Activated CD8-positive, alpha-beta memory T cell treated with anti-CD3 and anti-CD28 coated beads for 48 hours (primary cell): ENCODE measurements at regions not wholly inside any gene's neighbourhood (a gene's known extent, or its start where the extent isn't known, plus 50 kb on each side); places are given as distances from the start of the nearest gene placed in this dataset.

ENCODE experiments used
- DNase-seq, 3 experiments: peaks; one replicate each; pipeline ENCODE4 v3.0.0-alpha.2; 2020; ENCODE audit warnings: low read depth in 2 of 3, low spot score in 2 of 3

GRCh38 chr5:10853154-10853553, 92.1 kb upstream of the DAP start:
- DNase-seq, result no peak

GRCh38 chr5:10849278-10849677, 88.2 kb upstream of the DAP start:
- no peak for DNase-seq

GRCh38 chr5:10844016-10844415, 83.0 kb upstream of the DAP start:
- no peak for DNase-seq

GRCh38 chr5:10842823-10843222, 81.8 kb upstream of the DAP start:
- no peak for DNase-seq

GRCh38 chr5:10839916-10840599, 79.0 kb upstream of the DAP start:
- no peak for DNase-seq

- no peak for DNase-seq
These were observed 78.1 kb upstream of the DAP start for GRCh38 chr5:10839118-10839517.

GRCh38 chr5:10838038-10838437, 77.0 kb upstream of the DAP start:
- DNase-seq, result no peak

GRCh38 chr5:10836986-10837385, 76.0 kb upstream of the DAP start:
- DNase-seq, result no peak

- DNase-seq, result no peak
These were observed 73.7 kb upstream of the DAP start for GRCh38 chr5:10834695-10835094.

- DNase-seq, result no peak
These were observed 72.0 kb upstream of the DAP start for GRCh38 chr5:10832987-10833386.

GRCh38 chr5:10832421-10832820, 71.4 kb upstream of the DAP start:
- DNase-seq, result no peak

- DNase-seq, result no peak
These were observed 70.4 kb upstream of the DAP start for GRCh38 chr5:10831419-10831818.

- DNase-seq, result no peak
These were observed 67.2 kb upstream of the DAP start for GRCh38 chr5:10828241-10828640.

- DNase-seq, result no peak
These were observed 66.5 kb upstream of the DAP start for GRCh38 chr5:10827571-10827970.

GRCh38 chr5:10826971-10827370, 65.9 kb upstream of the DAP start:
- no peak for DNase-seq

GRCh38 chr5:10825897-10826644, 65.0 kb upstream of the DAP start:
- no peak for DNase-seq

- DNase-seq, result no peak
These were observed 51.2 kb upstream of the DAP start for GRCh38 chr5:10812218-10812617.
